Stomach (tissue), 8 donors: ENCODE measurements at regions not wholly inside any gene's neighbourhood (a gene's known extent, or its start where the extent isn't known, plus 50 kb on each side); places are given as distances from the start of the nearest gene placed in this dataset.

ENCODE experiments used
- DNase-seq, 2 donors: peaks; one replicate each; pipeline versions ENCODE4 v3.0.0 to v3.0.0-alpha.2; 2013 to 2019
- H3K27ac ChIP-seq, 5 donors: fragments of 200-600 bp in 4 of 5; sonication (generic) in 4 of 5; one replicate each; pipeline ENCODE4 v1.5.1; 2013 to 2019; ENCODE audit warnings: mild to moderate bottlenecking in 1 of 5, moderate library complexity in 1 of 5
- H3K27me3 ChIP-seq, 3 donors: fragments of 200-600 bp; sonication (generic); one replicate each; pipeline ENCODE4 v1.5.1; 2017 to 2019; ENCODE audit warnings: mixed run types in 1 of 3
- H3K36me3 ChIP-seq, 4 donors: fragments of 200-600 bp; sonication (generic); 1 replicate in 3 of 4; 2 replicates in 1 of 4; pipeline ENCODE4 v1.5.1; 2016 to 2019
- H3K4me1 ChIP-seq, 4 donors: fragments of 200-600 bp; sonication (generic); one replicate each; pipeline ENCODE4 v1.5.1; 2016 to 2019
- H3K4me3 ChIP-seq, 4 donors: fragments of 200-600 bp; sonication (generic) in 3 of 4; one replicate each; pipeline ENCODE4 v1.5.1; 2016 to 2019; ENCODE audit warnings: mild to moderate bottlenecking in 1 of 4
- H3K9me3 ChIP-seq, 4 donors: fragments of 200-600 bp; sonication (generic); one replicate each; pipeline ENCODE4 v1.5.1; 2016 to 2019
- EP300 ChIP-seq: sonication (generic); formaldehyde crosslinking; IDR thresholded peaks from one replicate; pipeline ENCODE4 v1.6.1; 2017; ENCODE audit warnings: antibody characterized with exemption
- POLR2A ChIP-seq, 4 donors: fragments of 450-650 bp; IDR thresholded peaks; one replicate each; pipeline ENCODE4 v1.6.1; 2016; ENCODE audit warnings: antibody characterized with exemption in 4 of 4, control low read depth in 2 of 4, mild to moderate bottlenecking in 1 of 4, moderate library complexity in 1 of 4
- POLR2AphosphoS5 ChIP-seq, 3 donors: sonication (generic); formaldehyde crosslinking; IDR thresholded peaks; one replicate each; pipeline ENCODE4 v1.6.1; 2016; ENCODE audit warnings: antibody characterized with exemption in 3 of 3
- WGBS, 5 donors: extraction: QIAGEN DNeasy Blood & Tissue Kit in 3 of 5; methylation state at CpG; one replicate each; pipeline versions ENCODE4 v1.1.5 to v1.1.7; 2013 to 2018; 5-methylcytosine and 5-hydroxymethylcytosine counted together
- intact Hi-C: fragments of 100-400 bp; cut with DNase I; formaldehyde crosslinking; loops from one replicate; pipeline ENCODE4 v1.15.1; 2023; ENCODE audit warnings: low total_unique reads
- TF ChIP-seq, protein P1 (sequence below), 7 experiments: fragments of 450-650 bp in 4 of 7; fragments of 200-600 bp in 3 of 7; sonication (generic) in 3 of 7; IDR thresholded peaks; one replicate each; pipeline ENCODE4 v1.5.1; 2016 to 2019; ENCODE audit warnings: antibody characterized with exemption in 7 of 7, control low read depth in 2 of 7, mild to moderate bottlenecking in 1 of 7
- donor health status: healthy with polysubstance abuse.
- donor health status: Bipolar disorder and iron deficiency.
- donor health status: healthy.

DNA sequence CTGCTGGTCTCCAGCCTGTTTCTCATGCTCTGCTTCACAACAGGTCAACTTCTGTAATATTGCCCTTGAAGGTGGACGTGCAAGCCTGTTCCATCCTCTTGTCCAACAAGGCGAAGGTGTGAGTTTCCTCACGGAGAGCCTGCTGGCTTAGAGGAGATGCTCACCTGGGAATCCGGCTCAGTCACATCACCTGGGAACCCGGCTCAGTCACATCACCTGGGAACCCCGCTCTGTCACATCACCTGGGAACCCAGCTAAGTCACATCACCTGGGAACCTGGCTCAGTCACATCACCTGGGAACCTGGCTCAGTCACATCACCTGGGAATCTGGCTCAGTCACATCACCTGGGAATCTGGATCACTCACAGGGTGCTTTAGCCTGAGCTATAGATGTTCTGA is 230.1 kb downstream of the ERMARD start:
- no peak overlapping the region for H3K4me3 ChIP-seq
- peaks cover 0 to 9% (median 0%) of the 10 kb centered on the region in 3 donors for H3K27me3 ChIP-seq
- WGBS, 5 donors = 86 to 93% (median 91%) methylated on average over 6 of the region's 6 CpGs
- intact Hi-C loops = no loop called here
- H3K36me3 ChIP-seq = no peaks in the 10 kb centered on the region
- no peak for DNase-seq
- H3K4me1 ChIP-seq = no peaks in the 10 kb centered on the region
- H3K9me3 ChIP-seq = no peaks in the 10 kb centered on the region
- H3K27ac ChIP-seq = no peak overlapping the region
- TF ChIP-seq, protein P1, sequence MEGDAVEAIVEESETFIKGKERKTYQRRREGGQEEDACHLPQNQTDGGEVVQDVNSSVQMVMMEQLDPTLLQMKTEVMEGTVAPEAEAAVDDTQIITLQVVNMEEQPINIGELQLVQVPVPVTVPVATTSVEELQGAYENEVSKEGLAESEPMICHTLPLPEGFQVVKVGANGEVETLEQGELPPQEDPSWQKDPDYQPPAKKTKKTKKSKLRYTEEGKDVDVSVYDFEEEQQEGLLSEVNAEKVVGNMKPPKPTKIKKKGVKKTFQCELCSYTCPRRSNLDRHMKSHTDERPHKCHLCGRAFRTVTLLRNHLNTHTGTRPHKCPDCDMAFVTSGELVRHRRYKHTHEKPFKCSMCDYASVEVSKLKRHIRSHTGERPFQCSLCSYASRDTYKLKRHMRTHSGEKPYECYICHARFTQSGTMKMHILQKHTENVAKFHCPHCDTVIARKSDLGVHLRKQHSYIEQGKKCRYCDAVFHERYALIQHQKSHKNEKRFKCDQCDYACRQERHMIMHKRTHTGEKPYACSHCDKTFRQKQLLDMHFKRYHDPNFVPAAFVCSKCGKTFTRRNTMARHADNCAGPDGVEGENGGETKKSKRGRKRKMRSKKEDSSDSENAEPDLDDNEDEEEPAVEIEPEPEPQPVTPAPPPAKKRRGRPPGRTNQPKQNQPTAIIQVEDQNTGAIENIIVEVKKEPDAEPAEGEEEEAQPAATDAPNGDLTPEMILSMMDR (IDR thresholded peaks at IDR 0.05) = no peak
- TF ChIP-seq POLR2AphosphoS5 (IDR thresholded peaks at IDR 0.05) (no peak), POLR2A (IDR thresholded peaks at IDR 0.05) (no peak), EP300 (no peak)

DNA sequence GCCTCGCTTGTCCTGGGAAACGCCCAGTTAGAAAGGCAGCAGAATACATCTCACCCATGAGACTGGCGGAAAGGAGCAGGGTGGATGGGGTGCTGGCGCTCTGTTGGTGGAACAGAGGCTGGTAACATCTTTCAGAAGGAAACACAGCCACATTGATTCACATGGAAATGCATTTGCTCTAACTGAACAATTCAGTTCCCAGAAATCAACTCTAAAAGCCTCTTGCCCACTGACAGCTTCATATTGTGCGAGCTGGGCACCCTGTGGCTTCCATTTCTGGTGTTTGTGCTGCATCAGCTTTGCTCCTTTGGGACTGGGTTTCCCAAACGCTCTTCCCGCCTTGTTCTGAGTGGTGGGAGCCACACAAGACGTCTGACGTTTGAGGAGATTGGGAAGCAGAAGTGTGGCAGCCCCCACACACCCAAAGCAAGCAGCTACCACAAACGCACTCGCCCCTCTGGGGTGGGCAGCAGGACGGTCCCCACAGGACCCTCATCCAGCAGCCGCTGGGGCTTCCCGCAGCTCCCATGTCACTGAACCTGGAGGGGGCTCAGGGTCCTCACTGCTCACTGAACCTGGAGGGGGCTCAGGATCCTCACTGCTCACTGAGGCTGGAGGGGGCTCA is 229.5 kb downstream of the ERMARD start:
- TF ChIP-seq, protein P1 (IDR thresholded peaks at IDR 0.05) = no peak
- TF ChIP-seq POLR2A (IDR thresholded peaks at IDR 0.05) = no peak
- TF ChIP-seq POLR2AphosphoS5 (IDR thresholded peaks at IDR 0.05) = no peak
- TF ChIP-seq EP300 = no peak
- Histone ChIP-seq H3K27ac (no peak overlapping the region), H3K4me1 (no peaks in the 10 kb centered on the region), H3K9me3 (no peaks in the 10 kb centered on the region), H3K4me3 (no peak overlapping the region), H3K36me3 (no peaks in the 10 kb centered on the region), H3K27me3 (peaks cover 0 to 14% (median 0%) of the 10 kb centered on the region in 3 donors)
- WGBS, 5 donors = 78 to 88% (median 83%) methylated on average over 12 to 14 of the region's 14 CpGs
- intact Hi-C loops = no loop called here
- no peak for DNase-seq

DNA sequence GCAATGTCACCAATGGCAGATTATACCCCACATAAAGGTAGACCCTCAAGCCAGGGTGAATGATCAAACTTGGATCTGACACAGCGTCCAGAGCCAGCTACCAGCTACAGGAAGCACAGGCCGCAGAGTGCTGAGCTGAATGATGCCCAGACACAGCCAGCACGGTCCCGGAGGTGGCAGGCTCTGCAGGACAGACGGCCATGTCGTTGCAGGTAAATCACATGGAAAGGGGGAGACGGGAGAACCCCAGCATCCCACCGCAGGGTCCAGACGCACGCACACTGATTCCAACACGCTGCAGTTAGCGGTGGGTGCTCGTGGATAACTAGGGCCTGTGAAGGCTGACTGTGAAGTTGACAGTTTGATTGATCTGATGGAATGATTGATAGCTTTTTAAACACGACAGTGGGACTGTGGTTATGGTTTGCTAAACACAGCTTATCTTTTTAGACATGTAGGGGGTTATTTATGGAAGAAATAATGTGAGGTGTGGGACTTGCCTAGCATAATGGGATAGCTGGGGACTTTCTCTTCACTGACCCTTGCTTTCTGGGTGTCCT is 228.5 kb downstream of the ERMARD start:
- WGBS, 5 donors = 67 to 75% (median 73%) methylated on average over 14 of the region's 14 CpGs
- Histone ChIP-seq H3K27ac (no peak overlapping the region), H3K27me3 (peaks cover 0 to 22% (median 0%) of the 10 kb centered on the region in 3 donors), H3K4me1 (no peaks in the 10 kb centered on the region), H3K36me3 (no peaks in the 10 kb centered on the region), H3K9me3 (no peaks in the 10 kb centered on the region), H3K4me3 (no peak overlapping the region)
- intact Hi-C loops = no loop called here
- TF ChIP-seq, protein P1 (IDR thresholded peaks at IDR 0.05) = no peak
- TF ChIP-seq POLR2A (IDR thresholded peaks at IDR 0.05) = no peak
- TF ChIP-seq POLR2AphosphoS5 (IDR thresholded peaks at IDR 0.05) = no peak
- TF ChIP-seq EP300 = no peak
- DNase-seq = no peak

DNA sequence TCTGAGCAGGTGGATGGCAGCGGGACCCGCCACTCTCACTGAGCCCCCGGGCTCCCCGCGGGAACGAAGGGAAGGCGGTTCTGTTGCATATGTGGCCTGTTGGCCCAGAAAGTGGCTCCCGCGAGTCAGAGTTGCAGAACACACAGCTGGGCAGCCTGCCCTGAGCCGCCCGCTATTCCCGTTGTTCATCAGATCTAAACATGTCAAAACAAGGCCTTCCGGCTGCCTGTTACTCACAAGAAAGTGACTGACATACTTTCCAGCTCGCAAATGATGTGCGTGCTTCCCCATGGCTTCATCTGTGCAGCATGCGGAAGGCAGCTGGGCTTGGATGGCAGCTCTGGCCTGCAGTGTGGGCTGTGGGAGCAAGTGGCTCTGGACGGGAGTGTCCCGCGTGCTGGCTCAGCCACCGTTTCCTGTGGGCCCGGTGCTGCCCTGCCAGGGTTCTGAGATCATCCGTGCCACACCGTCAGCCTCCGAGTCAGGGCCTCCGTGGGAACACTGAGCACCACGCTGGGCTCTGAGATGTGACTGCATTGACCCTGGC is 227.3 kb downstream of the ERMARD start:
- no peaks in the 10 kb centered on the region for H3K9me3 ChIP-seq
- TF ChIP-seq POLR2AphosphoS5 (IDR thresholded peaks at IDR 0.05) (peak in 1 of 3 donors; percentile 49), EP300 (no peak), POLR2A (IDR thresholded peaks at IDR 0.05) (no peak)
- TF ChIP-seq, protein P1 (IDR thresholded peaks at IDR 0.05) = no peak
- H3K36me3 ChIP-seq = no peaks in the 10 kb centered on the region
- H3K4me1 ChIP-seq = no peaks in the 10 kb centered on the region
- intact Hi-C loops = no loop called here
- WGBS, 5 donors = 63 to 82% (median 71%) methylated on average over 20 to 26 of the region's 26 CpGs
- DNase-seq = no peak
- peaks cover 0 to 23% (median 0%) of the 10 kb centered on the region in 3 donors for H3K27me3 ChIP-seq
- no peak overlapping the region for H3K4me3 ChIP-seq
- H3K27ac ChIP-seq = no peak overlapping the region
